ENCODE measurements at regions not wholly inside any gene's neighbourhood (a gene's known extent, or its start where the extent isn't known, plus 50 kb on each side); places are given as distances from the start of the nearest gene placed in this dataset.

DNA sequence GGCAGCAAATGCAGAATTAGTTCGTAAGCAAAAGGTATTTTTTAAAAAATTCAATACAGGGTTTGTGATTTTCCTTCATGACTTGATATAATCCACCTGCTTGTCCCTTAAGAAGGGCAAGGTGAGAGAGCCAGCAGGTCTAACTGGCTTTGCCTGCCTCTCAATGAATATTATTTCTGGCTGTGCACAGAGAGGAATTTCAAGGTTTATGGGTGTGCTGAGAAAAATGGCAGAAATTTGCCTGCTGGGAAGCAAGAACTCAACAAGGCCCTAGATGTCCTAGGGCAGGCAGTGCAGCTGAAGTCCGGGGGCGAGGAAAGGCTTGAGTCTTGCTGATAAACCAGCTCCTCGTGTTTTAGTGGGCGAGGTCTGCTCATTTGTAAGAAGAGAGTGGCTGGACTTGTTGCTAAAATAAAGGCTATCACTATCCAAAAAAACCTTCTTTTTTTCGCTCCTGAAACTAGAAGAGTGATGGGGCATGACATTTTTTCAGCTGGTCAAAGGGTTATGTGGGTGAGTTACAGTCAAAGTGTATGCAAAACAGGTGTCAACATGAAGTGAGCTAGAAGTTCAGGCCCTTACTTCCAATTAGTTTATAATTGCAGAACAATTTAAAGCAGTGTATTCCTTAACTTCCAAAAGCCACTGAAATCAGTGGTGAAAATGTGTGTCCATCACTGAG, 385.8 kb upstream of the KLF6 start:
- no peak for TF ChIP-seq ZNF530 (tag by site-specific recombination; IDR thresholded peaks at IDR 0.05; ENCODE audit: low read depth)
- no peak for TF ChIP-seq ZNF776 (tag by site-specific recombination; IDR thresholded peaks at IDR 0.05; ENCODE audit: borderline replicate concordance)
- TF ChIP-seq, protein P1, sequence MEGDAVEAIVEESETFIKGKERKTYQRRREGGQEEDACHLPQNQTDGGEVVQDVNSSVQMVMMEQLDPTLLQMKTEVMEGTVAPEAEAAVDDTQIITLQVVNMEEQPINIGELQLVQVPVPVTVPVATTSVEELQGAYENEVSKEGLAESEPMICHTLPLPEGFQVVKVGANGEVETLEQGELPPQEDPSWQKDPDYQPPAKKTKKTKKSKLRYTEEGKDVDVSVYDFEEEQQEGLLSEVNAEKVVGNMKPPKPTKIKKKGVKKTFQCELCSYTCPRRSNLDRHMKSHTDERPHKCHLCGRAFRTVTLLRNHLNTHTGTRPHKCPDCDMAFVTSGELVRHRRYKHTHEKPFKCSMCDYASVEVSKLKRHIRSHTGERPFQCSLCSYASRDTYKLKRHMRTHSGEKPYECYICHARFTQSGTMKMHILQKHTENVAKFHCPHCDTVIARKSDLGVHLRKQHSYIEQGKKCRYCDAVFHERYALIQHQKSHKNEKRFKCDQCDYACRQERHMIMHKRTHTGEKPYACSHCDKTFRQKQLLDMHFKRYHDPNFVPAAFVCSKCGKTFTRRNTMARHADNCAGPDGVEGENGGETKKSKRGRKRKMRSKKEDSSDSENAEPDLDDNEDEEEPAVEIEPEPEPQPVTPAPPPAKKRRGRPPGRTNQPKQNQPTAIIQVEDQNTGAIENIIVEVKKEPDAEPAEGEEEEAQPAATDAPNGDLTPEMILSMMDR (tag by site-specific recombination; IDR thresholded peaks at IDR 0.05): no peak
- TF ChIP-seq ZFP37 (tag by site-specific recombination; IDR thresholded peaks at IDR 0.05): no peak
